ENCODE measurements at regions not wholly inside any gene's neighbourhood (a gene's known extent, or its start where the extent isn't known, plus 50 kb on each side); places are given as distances from the start of the nearest gene placed in this dataset.

DNA sequence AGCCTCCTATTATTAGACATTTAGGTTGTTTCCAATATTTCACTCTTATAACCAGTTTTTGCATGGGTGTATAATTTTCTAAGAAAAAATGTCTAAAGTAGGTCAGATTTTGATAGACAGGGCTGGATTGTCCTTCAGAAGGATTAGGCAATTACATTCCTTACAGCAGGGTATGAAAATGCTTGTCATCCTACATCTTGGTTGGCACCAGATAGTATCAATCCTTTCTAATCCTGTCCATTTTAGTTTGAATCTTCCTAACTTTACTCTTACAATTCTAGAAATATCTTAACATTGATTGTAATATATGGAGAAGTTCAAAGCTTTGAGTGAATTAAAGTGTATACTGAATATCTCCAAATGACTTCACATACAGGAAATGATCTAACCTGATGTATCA is 63.0 kb upstream of the ZBED5 start:
- DNase-seq, result no peak

DNA sequence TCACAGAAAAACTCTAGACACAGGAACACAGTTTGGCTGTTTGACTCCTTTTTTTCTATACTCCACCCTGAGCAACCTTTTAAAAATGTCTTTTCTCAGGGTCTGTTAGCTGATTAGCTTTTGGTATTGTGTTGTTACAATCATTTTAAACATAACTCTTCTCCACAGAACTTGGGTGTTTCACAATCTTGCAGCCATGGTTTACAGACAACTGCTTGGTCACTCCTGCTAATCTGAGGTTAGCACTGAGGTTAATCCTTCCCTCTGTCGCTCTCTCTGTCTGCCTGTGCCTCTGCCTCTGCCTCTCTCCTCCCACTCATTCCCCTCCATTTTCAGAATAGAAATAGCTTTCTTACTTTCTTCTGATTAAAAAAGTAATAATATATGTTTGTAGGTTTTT is 62.4 kb upstream of the ZBED5 start:
- DNase-seq, result no peak

DNA sequence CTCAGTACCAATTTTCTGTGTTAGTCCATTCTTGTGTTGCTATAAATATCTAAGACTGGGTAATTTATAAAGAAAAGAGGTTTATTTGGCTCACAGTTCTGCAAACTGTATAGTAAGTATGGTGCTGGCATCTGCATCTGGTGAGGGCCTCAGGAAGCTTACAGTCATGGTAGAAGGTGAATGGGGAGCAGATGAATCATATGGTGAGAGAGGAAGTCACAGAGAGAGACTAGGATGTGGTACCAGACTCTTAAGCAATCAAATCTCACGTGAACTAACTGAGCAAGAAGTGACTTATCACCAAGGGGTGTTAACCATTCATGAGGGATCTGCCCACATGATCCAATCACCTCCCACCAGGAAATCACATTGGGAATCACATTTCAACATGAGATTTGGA is 60.8 kb upstream of the ZBED5 start:
- no peak for DNase-seq

DNA sequence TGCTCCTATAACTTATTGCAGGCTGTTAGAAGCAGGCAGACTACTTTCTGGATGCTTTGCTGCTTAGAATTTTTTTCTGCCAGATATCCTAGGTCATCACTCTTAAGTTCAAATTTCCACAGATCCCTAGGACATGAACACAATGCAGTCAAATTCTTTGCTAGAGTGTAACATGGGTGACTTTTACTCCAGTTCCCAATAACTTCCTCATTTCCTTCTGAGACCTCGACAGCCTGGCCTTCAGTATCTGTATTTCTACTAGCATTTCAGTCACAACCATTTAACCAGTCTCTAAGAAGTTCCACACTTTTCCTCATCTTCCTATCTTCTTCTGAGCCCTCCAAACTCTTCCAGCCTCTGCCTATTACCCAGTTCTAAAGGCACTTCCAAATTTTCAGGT is 60.4 kb upstream of the ZBED5 start:
- DNase-seq, result no peak

DNA sequence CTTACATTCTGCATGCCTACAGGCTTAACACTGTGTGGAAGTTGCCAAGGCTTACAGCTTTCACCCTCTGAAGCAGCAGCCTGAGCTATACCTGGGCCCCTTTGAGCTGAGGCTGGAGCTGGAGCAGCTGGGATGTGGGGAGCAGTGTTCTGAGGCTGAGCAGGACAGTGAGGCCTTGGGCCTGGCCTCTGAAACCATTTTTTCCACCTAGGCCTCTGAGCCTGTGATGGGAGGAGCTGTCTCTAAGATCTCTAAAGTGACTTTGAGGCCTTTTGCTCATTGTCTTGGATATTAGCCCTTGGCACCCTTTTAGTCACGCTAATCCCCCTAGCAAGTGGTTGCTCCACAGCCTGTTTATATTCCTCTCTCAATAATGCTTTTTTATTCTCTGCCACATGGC is 59.9 kb upstream of the ZBED5 start:
- no peak for DNase-seq

DNA sequence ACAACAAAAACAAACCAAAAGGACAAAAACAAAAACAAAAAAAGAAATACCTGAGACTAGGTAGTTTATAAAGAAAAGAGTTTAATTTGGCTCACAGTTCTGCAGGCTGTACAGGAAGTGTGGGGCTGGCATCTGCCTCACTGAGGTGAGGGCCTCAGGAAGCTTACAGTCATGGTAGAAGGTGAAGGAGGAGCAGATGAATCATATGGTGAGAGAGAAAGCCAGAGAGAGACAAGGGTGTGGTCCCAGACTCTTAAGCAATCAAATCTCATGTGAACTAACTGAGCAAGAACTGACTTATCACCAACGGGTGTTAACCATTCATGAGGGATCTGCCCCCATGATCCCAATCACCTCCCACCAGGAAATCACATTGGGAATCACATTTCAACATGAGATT is 58.8 kb upstream of the ZBED5 start:
- DNase-seq, result no peak

- no peak for DNase-seq
These were observed 56.2 kb upstream of the ZBED5 start for GRCh38 chr11:10914050-10914449.

DNA sequence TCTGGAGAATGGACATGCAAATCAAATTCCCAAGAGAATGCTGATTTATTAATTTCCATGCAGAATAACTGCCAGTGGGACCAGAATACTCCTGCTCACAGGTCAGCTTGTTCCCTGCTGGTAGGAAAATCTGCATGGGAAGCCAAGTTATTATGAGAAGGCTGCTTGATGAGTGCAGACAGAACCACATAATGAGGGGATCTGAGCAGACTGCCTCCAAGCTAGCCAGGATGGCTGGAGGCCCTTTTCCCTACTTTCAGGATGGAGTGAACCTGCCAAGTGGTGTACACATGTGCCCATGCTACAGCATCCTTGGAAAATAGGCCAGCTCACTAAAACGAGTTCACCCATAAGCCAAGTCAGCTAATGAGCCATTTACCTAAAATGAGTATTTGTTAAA is 55.2 kb upstream of the ZBED5 start:
- DNase-seq, result no peak

DNA sequence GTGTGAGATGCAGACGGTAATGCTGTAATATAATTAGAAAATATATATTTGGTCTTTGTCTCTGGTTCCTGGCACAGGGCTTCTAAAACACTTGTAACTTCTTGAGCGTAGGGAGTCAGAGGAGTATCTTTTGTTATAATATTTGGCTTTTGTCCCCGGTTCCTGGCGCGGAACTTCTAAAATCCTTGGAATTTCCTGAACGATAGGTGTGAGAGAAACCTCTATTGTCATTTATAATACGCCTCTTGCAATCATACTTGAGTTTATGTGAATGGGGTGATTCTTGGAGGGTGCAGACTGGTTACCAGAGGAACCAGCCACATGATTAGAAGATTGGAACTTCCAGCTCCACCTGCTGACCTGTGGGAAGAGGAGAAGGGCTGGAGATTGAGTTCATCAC is 54.1 kb upstream of the ZBED5 start:
- no peak for DNase-seq

- no peak for DNase-seq
These were observed 51.5 kb upstream of the ZBED5 start for GRCh38 chr11:10909141-10909883.

DNA sequence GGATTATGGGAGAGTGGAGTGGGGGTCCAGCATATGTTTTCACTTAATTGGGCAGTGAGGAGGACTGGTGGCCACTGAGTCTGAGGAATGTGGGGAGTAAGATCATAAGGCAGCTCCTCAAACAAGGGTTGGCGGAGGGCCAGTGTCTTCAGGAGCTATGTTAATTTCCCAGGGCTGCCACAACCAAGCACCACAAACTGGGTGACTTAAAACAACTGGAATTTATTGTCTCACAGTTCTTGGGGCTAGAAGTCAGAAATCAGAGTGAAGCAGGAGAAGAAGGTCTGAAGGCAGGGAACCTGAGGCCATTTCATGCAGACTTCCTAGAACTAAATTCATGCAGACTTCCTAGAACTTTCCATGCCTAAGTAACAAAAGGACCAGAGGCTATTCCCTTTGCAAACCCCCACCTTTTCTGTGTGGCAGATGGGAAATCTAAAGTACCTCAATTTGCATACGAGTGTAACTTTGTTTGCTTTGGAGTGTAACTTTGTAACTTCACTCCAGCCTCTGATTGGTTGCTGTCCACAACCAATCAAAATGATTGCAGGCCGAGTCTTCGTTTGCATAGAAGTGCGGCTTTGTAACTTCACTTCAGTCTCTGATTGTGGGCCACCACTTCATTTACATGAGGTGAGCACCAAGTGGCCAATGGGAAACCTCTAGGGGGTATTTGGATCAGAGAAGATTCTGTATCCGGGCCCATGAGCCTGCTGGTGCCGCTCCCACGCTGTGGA is 50.5 kb upstream of the ZBED5 start:
- no peak for DNase-seq
